ENCODE measurements at regions not wholly inside any gene's neighbourhood (a gene's known extent, or its start where the extent isn't known, plus 50 kb on each side); places are given as distances from the start of the nearest gene placed in this dataset.

DNA sequence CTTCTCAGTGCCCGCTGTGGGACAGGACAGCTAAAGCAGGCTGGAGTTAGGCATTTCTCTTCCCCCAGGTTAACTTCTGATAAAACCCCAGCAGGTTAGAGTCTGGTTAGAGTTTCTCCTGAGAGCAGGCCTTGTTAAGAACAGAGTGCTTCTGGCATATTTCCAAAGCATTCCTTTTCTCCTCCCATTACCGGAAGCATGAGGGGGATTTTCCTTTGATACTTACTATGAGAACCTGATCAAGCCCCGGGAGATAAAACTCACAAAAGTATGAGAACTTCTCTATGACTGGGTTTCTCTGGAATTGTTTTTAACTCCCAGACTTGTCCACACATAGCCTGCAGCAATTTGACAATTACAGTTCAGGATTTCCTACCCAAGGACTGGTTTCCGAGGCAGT lies 77.4 kb upstream of the MAST4 start:
- no peak overlapping the region for H3K4me3 ChIP-seq (ENCODE audit: low read depth in 2 of 2, low read length in 1 of 2)
- no peak overlapping the region for H3K4me2 ChIP-seq
- WGBS (ENCODE audit: low lambda C conversion rate), result 63% methylated on average over 4 of the region's 4 CpGs
- H3K36me3 ChIP-seq (replicated peaks in 1 of 2; ENCODE audit: control insufficient read depth in 1 of 2, insufficient read depth in 2 of 2, low read length in 1 of 2), result no peaks in the 10 kb centered on the region
- TF ChIP-seq MXI1 (IDR thresholded peaks at IDR 0.05; ENCODE audit: low read depth, low read length), result no peak
- TF ChIP-seq RXRA (IDR thresholded peaks at IDR 0.05; ENCODE audit: borderline replicate concordance, low read depth), result no peak
- TF ChIP-seq, protein P1, sequence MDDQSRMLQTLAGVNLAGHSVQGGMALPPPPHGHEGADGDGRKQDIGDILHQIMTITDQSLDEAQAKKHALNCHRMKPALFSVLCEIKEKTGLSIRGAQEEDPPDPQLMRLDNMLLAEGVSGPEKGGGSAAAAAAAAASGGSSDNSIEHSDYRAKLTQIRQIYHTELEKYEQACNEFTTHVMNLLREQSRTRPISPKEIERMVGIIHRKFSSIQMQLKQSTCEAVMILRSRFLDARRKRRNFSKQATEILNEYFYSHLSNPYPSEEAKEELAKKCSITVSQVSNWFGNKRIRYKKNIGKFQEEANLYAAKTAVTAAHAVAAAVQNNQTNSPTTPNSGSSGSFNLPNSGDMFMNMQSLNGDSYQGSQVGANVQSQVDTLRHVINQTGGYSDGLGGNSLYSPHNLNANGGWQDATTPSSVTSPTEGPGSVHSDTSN (IDR thresholded peaks at IDR 0.05), result no peak
- TF ChIP-seq, protein P2, sequence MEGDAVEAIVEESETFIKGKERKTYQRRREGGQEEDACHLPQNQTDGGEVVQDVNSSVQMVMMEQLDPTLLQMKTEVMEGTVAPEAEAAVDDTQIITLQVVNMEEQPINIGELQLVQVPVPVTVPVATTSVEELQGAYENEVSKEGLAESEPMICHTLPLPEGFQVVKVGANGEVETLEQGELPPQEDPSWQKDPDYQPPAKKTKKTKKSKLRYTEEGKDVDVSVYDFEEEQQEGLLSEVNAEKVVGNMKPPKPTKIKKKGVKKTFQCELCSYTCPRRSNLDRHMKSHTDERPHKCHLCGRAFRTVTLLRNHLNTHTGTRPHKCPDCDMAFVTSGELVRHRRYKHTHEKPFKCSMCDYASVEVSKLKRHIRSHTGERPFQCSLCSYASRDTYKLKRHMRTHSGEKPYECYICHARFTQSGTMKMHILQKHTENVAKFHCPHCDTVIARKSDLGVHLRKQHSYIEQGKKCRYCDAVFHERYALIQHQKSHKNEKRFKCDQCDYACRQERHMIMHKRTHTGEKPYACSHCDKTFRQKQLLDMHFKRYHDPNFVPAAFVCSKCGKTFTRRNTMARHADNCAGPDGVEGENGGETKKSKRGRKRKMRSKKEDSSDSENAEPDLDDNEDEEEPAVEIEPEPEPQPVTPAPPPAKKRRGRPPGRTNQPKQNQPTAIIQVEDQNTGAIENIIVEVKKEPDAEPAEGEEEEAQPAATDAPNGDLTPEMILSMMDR (IDR thresholded peaks at IDR 0.05), result no peak
- no peak for TF ChIP-seq NFIC (IDR thresholded peaks at IDR 0.05; ENCODE audit: borderline replicate concordance)
- TF ChIP-seq, protein P3, sequence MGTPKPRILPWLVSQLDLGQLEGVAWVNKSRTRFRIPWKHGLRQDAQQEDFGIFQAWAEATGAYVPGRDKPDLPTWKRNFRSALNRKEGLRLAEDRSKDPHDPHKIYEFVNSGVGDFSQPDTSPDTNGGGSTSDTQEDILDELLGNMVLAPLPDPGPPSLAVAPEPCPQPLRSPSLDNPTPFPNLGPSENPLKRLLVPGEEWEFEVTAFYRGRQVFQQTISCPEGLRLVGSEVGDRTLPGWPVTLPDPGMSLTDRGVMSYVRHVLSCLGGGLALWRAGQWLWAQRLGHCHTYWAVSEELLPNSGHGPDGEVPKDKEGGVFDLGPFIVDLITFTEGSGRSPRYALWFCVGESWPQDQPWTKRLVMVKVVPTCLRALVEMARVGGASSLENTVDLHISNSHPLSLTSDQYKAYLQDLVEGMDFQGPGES (IDR thresholded peaks at IDR 0.05; ENCODE audit: low read depth, low read length), result no peak
- no peak for TF ChIP-seq POLR2AphosphoS5 (IDR thresholded peaks at IDR 0.05; ENCODE audit: low read depth, low read length)
- TF ChIP-seq GABPA (IDR thresholded peaks at IDR 0.05; ENCODE audit: low read depth), result no peak
- no peak for TF ChIP-seq YY1 (IDR thresholded peaks at IDR 0.05; ENCODE audit: low read depth)
- CTCF ChIA-PET, result no interaction called here
- no peaks in the 10 kb centered on the region for H3K4me1 ChIP-seq (ENCODE audit: control insufficient read depth in 1 of 2, insufficient read depth in 2 of 2, low read depth in 1 of 2, low read length in 1 of 2)
- H2AFZ ChIP-seq (ENCODE audit: low read depth), result no peak overlapping the region
- no peaks in the 10 kb centered on the region for H3K9me2 ChIP-seq
- POLR2A ChIA-PET, result no interaction called here
- H3K79me2 ChIP-seq (ENCODE audit: insufficient read depth), result no peaks in the 10 kb centered on the region
- no peaks in the 10 kb centered on the region for H4K20me1 ChIP-seq (ENCODE audit: insufficient read depth)
- H3K27me3 ChIP-seq (ENCODE audit: insufficient read depth), result no peaks in the 10 kb centered on the region
- no peak for DNase-seq
- H3K9me3 ChIP-seq, result peaks cover 12% of the 10 kb centered on the region; the same call in 1 of the 2 replicates
- no peak overlapping the region for H3K27ac ChIP-seq (ENCODE audit: low read depth in 2 of 2, low read length in 1 of 2)
- H3K9ac ChIP-seq, result no peak overlapping the region
- H3F3A ChIP-seq (replicated peaks; ENCODE audit: insufficient read depth), result no peaks in the 10 kb centered on the region

DNA sequence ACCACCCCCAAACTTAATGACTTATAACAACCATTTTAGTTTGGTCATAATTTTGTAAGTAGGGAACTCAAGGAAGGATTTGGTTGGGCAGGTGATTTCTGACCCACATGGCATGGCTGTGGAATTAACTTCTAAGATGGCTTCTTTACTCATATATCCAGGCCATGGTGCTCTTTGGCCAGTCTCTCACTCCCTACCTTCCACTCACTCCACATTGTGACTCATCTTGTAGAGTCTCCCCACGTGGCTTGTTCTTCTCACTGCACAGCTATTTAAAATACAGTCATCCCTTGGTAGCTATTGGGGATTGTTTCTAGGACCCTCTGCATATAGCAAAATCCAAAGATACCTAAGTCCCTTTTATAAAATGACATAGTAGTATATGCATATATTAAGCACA lies 76.6 kb upstream of the MAST4 start:
- H3K36me3 ChIP-seq (replicated peaks in 1 of 2; ENCODE audit: control insufficient read depth in 1 of 2, insufficient read depth in 2 of 2, low read length in 1 of 2), result no peaks in the 10 kb centered on the region
- H3K27ac ChIP-seq (ENCODE audit: low read depth in 2 of 2, low read length in 1 of 2), result no peak overlapping the region
- ChIA-PET POLR2A (no interaction called here), CTCF (interaction anchor here (0.7 kb wide), 1 partner anchor 43 kb away, joined by 4 read pairs; no protein-coding TSS in a partner anchor)
- DNase-seq, result no peak
- H3K4me1 ChIP-seq (ENCODE audit: control insufficient read depth in 1 of 2, insufficient read depth in 2 of 2, low read depth in 1 of 2, low read length in 1 of 2), result no peaks in the 10 kb centered on the region
- no peak overlapping the region for H3K4me2 ChIP-seq
- TF ChIP-seq ELF1 (IDR thresholded peaks at IDR 0.05) (no peak), RAD21 (IDR thresholded peaks at IDR 0.05; ENCODE audit: low read length) (no peak), RCOR1 (IDR thresholded peaks at IDR 0.05; ENCODE audit: low read length) (no peak), CHD2 (IDR thresholded peaks at IDR 0.05; ENCODE audit: low read length, partially characterized antibody) (no peak), RFX5 (IDR thresholded peaks at IDR 0.05; ENCODE audit: low read length) (no peak)
- TF ChIP-seq, protein P4, sequence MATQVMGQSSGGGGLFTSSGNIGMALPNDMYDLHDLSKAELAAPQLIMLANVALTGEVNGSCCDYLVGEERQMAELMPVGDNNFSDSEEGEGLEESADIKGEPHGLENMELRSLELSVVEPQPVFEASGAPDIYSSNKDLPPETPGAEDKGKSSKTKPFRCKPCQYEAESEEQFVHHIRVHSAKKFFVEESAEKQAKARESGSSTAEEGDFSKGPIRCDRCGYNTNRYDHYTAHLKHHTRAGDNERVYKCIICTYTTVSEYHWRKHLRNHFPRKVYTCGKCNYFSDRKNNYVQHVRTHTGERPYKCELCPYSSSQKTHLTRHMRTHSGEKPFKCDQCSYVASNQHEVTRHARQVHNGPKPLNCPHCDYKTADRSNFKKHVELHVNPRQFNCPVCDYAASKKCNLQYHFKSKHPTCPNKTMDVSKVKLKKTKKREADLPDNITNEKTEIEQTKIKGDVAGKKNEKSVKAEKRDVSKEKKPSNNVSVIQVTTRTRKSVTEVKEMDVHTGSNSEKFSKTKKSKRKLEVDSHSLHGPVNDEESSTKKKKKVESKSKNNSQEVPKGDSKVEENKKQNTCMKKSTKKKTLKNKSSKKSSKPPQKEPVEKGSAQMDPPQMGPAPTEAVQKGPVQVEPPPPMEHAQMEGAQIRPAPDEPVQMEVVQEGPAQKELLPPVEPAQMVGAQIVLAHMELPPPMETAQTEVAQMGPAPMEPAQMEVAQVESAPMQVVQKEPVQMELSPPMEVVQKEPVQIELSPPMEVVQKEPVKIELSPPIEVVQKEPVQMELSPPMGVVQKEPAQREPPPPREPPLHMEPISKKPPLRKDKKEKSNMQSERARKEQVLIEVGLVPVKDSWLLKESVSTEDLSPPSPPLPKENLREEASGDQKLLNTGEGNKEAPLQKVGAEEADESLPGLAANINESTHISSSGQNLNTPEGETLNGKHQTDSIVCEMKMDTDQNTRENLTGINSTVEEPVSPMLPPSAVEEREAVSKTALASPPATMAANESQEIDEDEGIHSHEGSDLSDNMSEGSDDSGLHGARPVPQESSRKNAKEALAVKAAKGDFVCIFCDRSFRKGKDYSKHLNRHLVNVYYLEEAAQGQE (IDR thresholded peaks at IDR 0.05; ENCODE audit: low read depth, low read length), result no peak
- TF ChIP-seq, protein P5, sequence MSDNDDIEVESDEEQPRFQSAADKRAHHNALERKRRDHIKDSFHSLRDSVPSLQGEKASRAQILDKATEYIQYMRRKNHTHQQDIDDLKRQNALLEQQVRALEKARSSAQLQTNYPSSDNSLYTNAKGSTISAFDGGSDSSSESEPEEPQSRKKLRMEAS (IDR thresholded peaks at IDR 0.05; ENCODE audit: low read depth), result no peak
- H3K27me3 ChIP-seq (ENCODE audit: insufficient read depth), result no peaks in the 10 kb centered on the region
- H3K9me3 ChIP-seq, result peaks cover 12% of the 10 kb centered on the region; the same call in 1 of the 2 replicates
- H3K4me3 ChIP-seq (ENCODE audit: low read depth in 2 of 2, low read length in 1 of 2), result no peak overlapping the region; a peak in 1 of 4 replicates
- no peak overlapping the region for H3K9ac ChIP-seq
- H4K20me1 ChIP-seq (ENCODE audit: insufficient read depth), result no peaks in the 10 kb centered on the region
- no peaks in the 10 kb centered on the region for H3K79me2 ChIP-seq (ENCODE audit: insufficient read depth)
- WGBS (ENCODE audit: low lambda C conversion rate), result 5% methylated on average over 1 of the region's 1 CpG
- H3F3A ChIP-seq (replicated peaks; ENCODE audit: insufficient read depth), result no peaks in the 10 kb centered on the region
- no peak overlapping the region for H2AFZ ChIP-seq (ENCODE audit: low read depth)
- no peaks in the 10 kb centered on the region for H3K9me2 ChIP-seq
